ENCODE measurements at regions not wholly inside any gene's neighbourhood (a gene's known extent, or its start where the extent isn't known, plus 50 kb on each side); places are given as distances from the start of the nearest gene placed in this dataset.
A peak's percentile ranks its signal among the peaks of the same experiment; 100 is the strongest.

GRCh38 chr7:116122972-116123595, 87.3 kb upstream of the TES start:
- DNase-seq = no peak
- peaks cover 29% of the 10 kb centered on the region for H3K27me3 Mint-ChIP-seq
- H3K27ac Mint-ChIP-seq = no peak overlapping the region
- no peak overlapping the region for H3K4me3 Mint-ChIP-seq
- no peaks in the 10 kb centered on the region for H3K36me3 Mint-ChIP-seq (ENCODE audit: low read depth)
- H3K9me3 Mint-ChIP-seq = no peaks in the 10 kb centered on the region
- no peaks in the 10 kb centered on the region for H3K4me1 Mint-ChIP-seq
- intact Hi-C loops (cut with micrococcal nuclease) = no loop called here

GRCh38 chr7:116128139-116128538, 82.2 kb upstream of the TES start:
- H3K4me1 Mint-ChIP-seq = no peaks in the 10 kb centered on the region
- peaks cover 32% of the 10 kb centered on the region for H3K27me3 Mint-ChIP-seq
- H3K27ac Mint-ChIP-seq = no peak overlapping the region
- intact Hi-C loops (cut with micrococcal nuclease) = no loop called here
- no peak for DNase-seq
- H3K36me3 Mint-ChIP-seq (ENCODE audit: low read depth) = no peaks in the 10 kb centered on the region
- no peak overlapping the region for H3K4me3 Mint-ChIP-seq
- no peaks in the 10 kb centered on the region for H3K9me3 Mint-ChIP-seq

GRCh38 chr7:116135306-116135705, 75.0 kb upstream of the TES start:
- Mint-ChIP-seq H3K4me1 (no peaks in the 10 kb centered on the region), H3K27me3 (peaks cover 22% of the 10 kb centered on the region), H3K27ac (no peak overlapping the region), H3K36me3 (ENCODE audit: low read depth) (no peaks in the 10 kb centered on the region), H3K4me3 (no peak overlapping the region), H3K9me3 (no peaks in the 10 kb centered on the region)
- intact Hi-C loops (cut with micrococcal nuclease) = loop anchor here (5.0 kb wide), 1 partner anchor 37 kb away; no protein-coding TSS in a partner anchor
- DNase-seq = no peak

- H3K4me3 Mint-ChIP-seq = no peak overlapping the region
- no peaks in the 10 kb centered on the region for H3K9me3 Mint-ChIP-seq
- H3K27ac Mint-ChIP-seq = no peak overlapping the region
- peaks cover 16% of the 10 kb centered on the region for H3K27me3 Mint-ChIP-seq
- intact Hi-C loops (cut with micrococcal nuclease) = loop anchor here (1.0 to 5.0 kb wide), 2 partner anchors 34 to 98 kb away; no protein-coding TSS in a partner anchor
- peaks cover 11% of the 10 kb centered on the region for H3K4me1 Mint-ChIP-seq
- H3K36me3 Mint-ChIP-seq (ENCODE audit: low read depth) = no peaks in the 10 kb centered on the region
- DNase-seq = peak; percentile 80
Measured at GRCh38 chr7:116138202-116138801, 72.0 kb upstream of the TES start.

GRCh38 chr7:116139007-116139406, 71.3 kb upstream of the TES start:
- intact Hi-C loops (cut with micrococcal nuclease) = loop anchor here (5.0 kb wide), 1 partner anchor 33 kb away; no protein-coding TSS in a partner anchor
- H3K27me3 Mint-ChIP-seq = peaks cover 13% of the 10 kb centered on the region
- H3K27ac Mint-ChIP-seq = no peak overlapping the region
- DNase-seq = no peak
- no peaks in the 10 kb centered on the region for H3K9me3 Mint-ChIP-seq
- H3K4me1 Mint-ChIP-seq = peaks cover 14% of the 10 kb centered on the region
- H3K36me3 Mint-ChIP-seq (ENCODE audit: low read depth) = no peaks in the 10 kb centered on the region
- H3K4me3 Mint-ChIP-seq = no peak overlapping the region

GRCh38 chr7:116139807-116140206, 70.5 kb upstream of the TES start:
- intact Hi-C loops (cut with micrococcal nuclease) = loop anchor here (5.0 kb wide), 1 partner anchor 32 kb away; no protein-coding TSS in a partner anchor
- H3K27me3 Mint-ChIP-seq = peaks cover 11% of the 10 kb centered on the region
- no peak for DNase-seq
- no peaks in the 10 kb centered on the region for H3K9me3 Mint-ChIP-seq
- H3K4me3 Mint-ChIP-seq = no peak overlapping the region
- H3K27ac Mint-ChIP-seq = no peak overlapping the region
- H3K4me1 Mint-ChIP-seq = peaks cover 21% of the 10 kb centered on the region
- no peaks in the 10 kb centered on the region for H3K36me3 Mint-ChIP-seq (ENCODE audit: low read depth)

- intact Hi-C loops (cut with micrococcal nuclease) = no loop called here
- Mint-ChIP-seq H3K4me1 (peaks cover 40% of the 10 kb centered on the region), H3K9me3 (peaks cover 4% of the 10 kb centered on the region)
Measured at GRCh38 chr7:116142374-116142773, 68.0 kb upstream of the TES start.

GRCh38 chr7:116142850-116143249, 67.5 kb upstream of the TES start:
- intact Hi-C loops (cut with micrococcal nuclease) = no loop called here
- peak overlapping the region; percentile 14 for H3K27ac Mint-ChIP-seq
- peaks cover 8% of the 10 kb centered on the region for H3K9me3 Mint-ChIP-seq
- peaks cover 40% of the 10 kb centered on the region for H3K4me1 Mint-ChIP-seq
- no peaks in the 10 kb centered on the region for H3K36me3 Mint-ChIP-seq (ENCODE audit: low read depth)
- DNase-seq = peak; percentile 68
- H3K27me3 Mint-ChIP-seq = no peaks in the 10 kb centered on the region
- no peak overlapping the region for H3K4me3 Mint-ChIP-seq

More at GRCh38 chr7:116142374-116142773, 68.0 kb upstream of the TES start:
- no peak for DNase-seq
- Mint-ChIP-seq H3K27ac (no peak overlapping the region), H3K36me3 (ENCODE audit: low read depth) (no peaks in the 10 kb centered on the region), H3K27me3 (peaks cover under 1% of the 10 kb centered on the region), H3K4me3 (no peak overlapping the region)

- intact Hi-C loops (cut with micrococcal nuclease) = loop anchor here (2.0 to 5.0 kb wide), 2 partner anchors 65 to 442 kb away; partner anchors contain the start of gene TES
Measured at GRCh38 chr7:116145245-116145852, 65.0 kb upstream of the TES start.

GRCh38 chr7:116148108-116148507, 62.2 kb upstream of the TES start:
- H3K27ac Mint-ChIP-seq = no peak overlapping the region
- H3K27me3 Mint-ChIP-seq = peaks cover 10% of the 10 kb centered on the region
- H3K9me3 Mint-ChIP-seq = peaks cover 18% of the 10 kb centered on the region
- H3K4me1 Mint-ChIP-seq = peaks cover 37% of the 10 kb centered on the region
- peaks cover 3% of the 10 kb centered on the region for H3K36me3 Mint-ChIP-seq (ENCODE audit: low read depth)
- H3K4me3 Mint-ChIP-seq = no peak overlapping the region
- DNase-seq = no peak
- intact Hi-C loops (cut with micrococcal nuclease) = loop anchor here (5.0 kb wide), 1 partner anchor 439 kb away; no protein-coding TSS in a partner anchor

More at GRCh38 chr7:116145245-116145852, 65.0 kb upstream of the TES start:
- peaks cover 44% of the 10 kb centered on the region for H3K4me1 Mint-ChIP-seq
- H3K27me3 Mint-ChIP-seq = peaks cover 7% of the 10 kb centered on the region
- peak overlapping the region; percentile 77 for H3K27ac Mint-ChIP-seq
- peak; percentile 76 for DNase-seq
- peaks cover 3% of the 10 kb centered on the region for H3K36me3 Mint-ChIP-seq (ENCODE audit: low read depth)
- H3K9me3 Mint-ChIP-seq = peaks cover 18% of the 10 kb centered on the region
- peak overlapping the region; percentile 44 for H3K4me3 Mint-ChIP-seq

GRCh38 chr7:116148626-116149025, 61.7 kb upstream of the TES start:
- DNase-seq = no peak
- Mint-ChIP-seq H3K4me3 (no peak overlapping the region), H3K4me1 (peaks cover 32% of the 10 kb centered on the region), H3K27ac (no peak overlapping the region), H3K27me3 (peaks cover 12% of the 10 kb centered on the region), H3K9me3 (peaks cover 18% of the 10 kb centered on the region), H3K36me3 (ENCODE audit: low read depth) (peaks cover 3% of the 10 kb centered on the region)
- intact Hi-C loops (cut with micrococcal nuclease) = loop anchor here (5.0 kb wide), 1 partner anchor 439 kb away; no protein-coding TSS in a partner anchor

- peaks cover 18% of the 10 kb centered on the region for H3K9me3 Mint-ChIP-seq
- DNase-seq = no peak
- no peak overlapping the region for H3K4me3 Mint-ChIP-seq
- H3K4me1 Mint-ChIP-seq = peaks cover 19% of the 10 kb centered on the region
- peaks cover 21% of the 10 kb centered on the region for H3K27me3 Mint-ChIP-seq
- intact Hi-C loops (cut with micrococcal nuclease) = no loop called here
- H3K36me3 Mint-ChIP-seq (ENCODE audit: low read depth) = peaks cover 3% of the 10 kb centered on the region
- no peak overlapping the region for H3K27ac Mint-ChIP-seq
Measured at GRCh38 chr7:116150588-116150987, 59.8 kb upstream of the TES start.

- no peak overlapping the region for H3K4me3 Mint-ChIP-seq
- peaks cover 14% of the 10 kb centered on the region for H3K9me3 Mint-ChIP-seq
- peaks cover 29% of the 10 kb centered on the region for H3K27me3 Mint-ChIP-seq
- H3K27ac Mint-ChIP-seq = no peak overlapping the region
- H3K4me1 Mint-ChIP-seq = peaks cover 7% of the 10 kb centered on the region
- intact Hi-C loops (cut with micrococcal nuclease) = no loop called here
- no peak for DNase-seq
- peaks cover 3% of the 10 kb centered on the region for H3K36me3 Mint-ChIP-seq (ENCODE audit: low read depth)
Measured at GRCh38 chr7:116152276-116152675, 58.1 kb upstream of the TES start.

- H3K9me3 Mint-ChIP-seq = peaks cover 8% of the 10 kb centered on the region
- peaks cover 6% of the 10 kb centered on the region for H3K4me1 Mint-ChIP-seq
- H3K27ac Mint-ChIP-seq = no peak overlapping the region
- DNase-seq = no peak
- intact Hi-C loops (cut with micrococcal nuclease) = no loop called here
- H3K4me3 Mint-ChIP-seq = no peak overlapping the region
- H3K27me3 Mint-ChIP-seq = peaks cover 34% of the 10 kb centered on the region
- peaks cover 3% of the 10 kb centered on the region for H3K36me3 Mint-ChIP-seq (ENCODE audit: low read depth)
Measured at GRCh38 chr7:116153050-116153449, 57.3 kb upstream of the TES start.

All from activated CD4-positive, alpha-beta T cell treated with anti-CD3 and anti-CD28 coated beads, Interleukin-2, amount 10 ng/mL, durations not matched to agents 24 days and 14 days (primary cell).